HL-60 (cell line): ENCODE measurements at regions not wholly inside any gene's neighbourhood (a gene's known extent, or its start where the extent isn't known, plus 50 kb on each side); places are given as distances from the start of the nearest gene placed in this dataset.

ENCODE experiments used
- DNase-seq, 2 experiments: peaks; one replicate each; pipeline ENCODE4 v3.0.0-alpha.2; 2010 to 2020; ENCODE audit warnings: low read depth in 1 of 2, low spot score in 1 of 2
- H3K27ac ChIP-seq: fragments of 250-450 bp; sonication (Bioruptor Pico); replicated peaks from 2 replicates; pipeline ENCODE4 v1.5.1; 2020; ENCODE audit warnings: mild to moderate bottlenecking, moderate library complexity
- H3K27me3 ChIP-seq: fragments of 250-450 bp; sonication (Bioruptor Pico); 2 replicates; pipeline ENCODE4 v1.5.1; 2021; ENCODE audit warnings: mild to moderate bottlenecking, moderate library complexity; ENCODE audit not compliant: insufficient read depth, poor library complexity, severe bottlenecking
- H3K4me3 ChIP-seq: replicated peaks from 2 replicates; pipeline ENCODE4 v1.5.1; 2011; ENCODE audit warnings: mild to moderate bottlenecking, control low read depth, low read length; ENCODE audit not compliant: insufficient read depth
- GABPA ChIP-seq: IDR thresholded peaks from 2 replicates; pipeline ENCODE4 v1.6.1; 2012; ENCODE audit warnings: low read depth
- POLR2AphosphoS5 ChIP-seq: IDR thresholded peaks from 2 replicates; pipeline ENCODE4 v1.6.1; 2012; ENCODE audit warnings: low read depth
- SPI1 ChIP-seq: IDR thresholded peaks from 2 replicates; pipeline ENCODE4 v1.6.1; 2012; ENCODE audit warnings: low read depth, mild to moderate bottlenecking, borderline replicate concordance
- TF ChIP-seq, protein P1 (sequence below): IDR thresholded peaks from 2 replicates; pipeline ENCODE4 v1.6.1; 2012; ENCODE audit warnings: low read depth; ENCODE audit not compliant: insufficient replicate concordance
- TF ChIP-seq, protein P2 (sequence below): IDR thresholded peaks from one replicate; pipeline ENCODE4 v1.5.1; 2011; ENCODE audit warnings: low read length, control low read depth, inconsistent platforms; ENCODE audit not compliant: insufficient read depth

DNA sequence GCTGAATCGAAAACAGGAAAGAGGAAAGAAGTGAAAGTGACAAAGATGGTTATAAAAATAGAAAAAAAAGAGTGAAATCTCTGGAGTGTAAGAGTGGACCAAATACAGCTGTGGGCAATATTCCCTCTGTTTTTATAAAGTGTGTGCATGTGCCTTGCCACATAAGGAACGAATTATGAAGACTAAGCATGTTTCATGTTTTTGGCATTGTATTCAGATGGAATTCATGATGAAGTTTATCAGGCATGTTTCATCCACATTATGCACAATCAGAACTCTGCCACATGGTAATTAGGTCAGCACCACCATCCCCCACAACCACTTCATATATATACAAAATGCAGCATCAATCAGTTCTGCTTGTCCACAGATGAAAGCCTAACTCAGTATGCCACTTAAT, 348.0 kb downstream of the ZNF608 start:
- TF ChIP-seq, protein P1, sequence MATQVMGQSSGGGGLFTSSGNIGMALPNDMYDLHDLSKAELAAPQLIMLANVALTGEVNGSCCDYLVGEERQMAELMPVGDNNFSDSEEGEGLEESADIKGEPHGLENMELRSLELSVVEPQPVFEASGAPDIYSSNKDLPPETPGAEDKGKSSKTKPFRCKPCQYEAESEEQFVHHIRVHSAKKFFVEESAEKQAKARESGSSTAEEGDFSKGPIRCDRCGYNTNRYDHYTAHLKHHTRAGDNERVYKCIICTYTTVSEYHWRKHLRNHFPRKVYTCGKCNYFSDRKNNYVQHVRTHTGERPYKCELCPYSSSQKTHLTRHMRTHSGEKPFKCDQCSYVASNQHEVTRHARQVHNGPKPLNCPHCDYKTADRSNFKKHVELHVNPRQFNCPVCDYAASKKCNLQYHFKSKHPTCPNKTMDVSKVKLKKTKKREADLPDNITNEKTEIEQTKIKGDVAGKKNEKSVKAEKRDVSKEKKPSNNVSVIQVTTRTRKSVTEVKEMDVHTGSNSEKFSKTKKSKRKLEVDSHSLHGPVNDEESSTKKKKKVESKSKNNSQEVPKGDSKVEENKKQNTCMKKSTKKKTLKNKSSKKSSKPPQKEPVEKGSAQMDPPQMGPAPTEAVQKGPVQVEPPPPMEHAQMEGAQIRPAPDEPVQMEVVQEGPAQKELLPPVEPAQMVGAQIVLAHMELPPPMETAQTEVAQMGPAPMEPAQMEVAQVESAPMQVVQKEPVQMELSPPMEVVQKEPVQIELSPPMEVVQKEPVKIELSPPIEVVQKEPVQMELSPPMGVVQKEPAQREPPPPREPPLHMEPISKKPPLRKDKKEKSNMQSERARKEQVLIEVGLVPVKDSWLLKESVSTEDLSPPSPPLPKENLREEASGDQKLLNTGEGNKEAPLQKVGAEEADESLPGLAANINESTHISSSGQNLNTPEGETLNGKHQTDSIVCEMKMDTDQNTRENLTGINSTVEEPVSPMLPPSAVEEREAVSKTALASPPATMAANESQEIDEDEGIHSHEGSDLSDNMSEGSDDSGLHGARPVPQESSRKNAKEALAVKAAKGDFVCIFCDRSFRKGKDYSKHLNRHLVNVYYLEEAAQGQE, result no peak
- TF ChIP-seq SPI1, result no peak
- TF ChIP-seq POLR2AphosphoS5, result no peak
- TF ChIP-seq, protein P2, sequence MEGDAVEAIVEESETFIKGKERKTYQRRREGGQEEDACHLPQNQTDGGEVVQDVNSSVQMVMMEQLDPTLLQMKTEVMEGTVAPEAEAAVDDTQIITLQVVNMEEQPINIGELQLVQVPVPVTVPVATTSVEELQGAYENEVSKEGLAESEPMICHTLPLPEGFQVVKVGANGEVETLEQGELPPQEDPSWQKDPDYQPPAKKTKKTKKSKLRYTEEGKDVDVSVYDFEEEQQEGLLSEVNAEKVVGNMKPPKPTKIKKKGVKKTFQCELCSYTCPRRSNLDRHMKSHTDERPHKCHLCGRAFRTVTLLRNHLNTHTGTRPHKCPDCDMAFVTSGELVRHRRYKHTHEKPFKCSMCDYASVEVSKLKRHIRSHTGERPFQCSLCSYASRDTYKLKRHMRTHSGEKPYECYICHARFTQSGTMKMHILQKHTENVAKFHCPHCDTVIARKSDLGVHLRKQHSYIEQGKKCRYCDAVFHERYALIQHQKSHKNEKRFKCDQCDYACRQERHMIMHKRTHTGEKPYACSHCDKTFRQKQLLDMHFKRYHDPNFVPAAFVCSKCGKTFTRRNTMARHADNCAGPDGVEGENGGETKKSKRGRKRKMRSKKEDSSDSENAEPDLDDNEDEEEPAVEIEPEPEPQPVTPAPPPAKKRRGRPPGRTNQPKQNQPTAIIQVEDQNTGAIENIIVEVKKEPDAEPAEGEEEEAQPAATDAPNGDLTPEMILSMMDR, result no peak
- no peak for TF ChIP-seq GABPA
- DNase-seq, result no peak
- Histone ChIP-seq H3K27ac (no peak overlapping the region), H3K27me3 (no peaks in the 10 kb centered on the region), H3K4me3 (no peak overlapping the region)

DNA sequence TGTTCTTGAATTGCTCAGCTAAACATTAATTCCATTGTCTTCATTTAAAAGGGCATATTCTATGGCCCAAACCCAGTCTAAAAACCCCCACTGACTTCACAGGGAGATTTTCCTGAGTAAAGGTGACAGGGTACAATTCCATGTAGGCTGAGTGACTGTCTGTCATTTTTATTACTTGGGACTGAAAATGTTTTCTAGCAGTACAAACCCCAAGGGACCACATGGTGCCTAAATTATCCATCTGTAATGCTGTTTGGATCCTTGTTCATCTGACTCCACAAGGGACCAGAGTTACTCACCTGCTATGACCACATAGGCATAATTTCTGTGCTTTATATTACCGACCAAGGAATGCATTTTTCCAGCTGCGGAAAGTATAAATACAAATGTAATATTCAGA, 349.1 kb downstream of the ZNF608 start:
- no peak overlapping the region for H3K4me3 ChIP-seq
- H3K27ac ChIP-seq, result no peak overlapping the region
- no peaks in the 10 kb centered on the region for H3K27me3 ChIP-seq
- no peak for DNase-seq
- TF ChIP-seq GABPA (no peak), POLR2AphosphoS5 (no peak), SPI1 (no peak)
- TF ChIP-seq, protein P1, result no peak
- TF ChIP-seq, protein P2, result no peak

DNA sequence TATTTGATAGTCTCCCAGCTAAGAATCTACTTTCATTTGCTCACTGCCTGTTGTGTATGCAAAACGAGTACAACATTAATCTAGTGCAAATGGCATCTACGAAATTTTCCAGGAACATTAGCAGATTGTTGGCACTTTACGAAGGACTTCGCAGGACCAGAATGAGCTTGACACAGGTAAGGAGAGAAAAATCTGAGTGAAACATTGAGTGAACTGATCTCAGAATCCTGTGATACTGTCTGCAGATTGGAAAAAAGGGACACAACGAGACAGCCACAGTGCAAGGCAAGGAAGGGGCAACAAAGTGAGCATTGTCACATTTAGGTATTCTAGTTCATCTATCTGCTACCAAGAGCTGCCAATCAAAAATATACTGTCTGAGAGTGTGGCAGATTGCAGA, 350.5 kb downstream of the ZNF608 start:
- Histone ChIP-seq H3K27ac (no peak overlapping the region), H3K27me3 (no peaks in the 10 kb centered on the region), H3K4me3 (no peak overlapping the region)
- TF ChIP-seq SPI1, result no peak
- DNase-seq, result no peak

DNA sequence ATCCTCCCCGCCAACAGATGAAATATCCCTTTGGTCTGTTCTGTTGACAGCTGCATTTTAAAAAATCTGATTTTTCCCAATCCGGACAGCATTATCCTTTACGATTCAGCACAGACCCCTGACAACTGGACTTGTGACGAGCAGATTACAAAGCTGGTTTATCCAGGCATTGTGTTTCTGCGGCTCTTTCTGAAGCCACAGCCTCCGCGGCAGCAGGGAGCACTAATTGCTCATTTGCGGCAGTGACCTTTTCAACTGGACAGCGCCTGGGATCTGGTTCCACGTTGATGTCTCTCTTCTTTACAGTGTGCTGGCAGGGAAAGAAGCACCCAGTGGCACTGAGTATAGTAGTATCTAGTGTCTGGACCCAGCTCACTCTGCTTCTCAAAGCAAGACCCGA, 351.2 kb downstream of the ZNF608 start:
- TF ChIP-seq, protein P1, result no peak
- TF ChIP-seq POLR2AphosphoS5, result no peak
- no peak for TF ChIP-seq GABPA
- TF ChIP-seq, protein P2, result no peak
- TF ChIP-seq SPI1, result no peak
- Histone ChIP-seq H3K27me3 (no peaks in the 10 kb centered on the region), H3K27ac (no peak overlapping the region), H3K4me3 (no peak overlapping the region)
- DNase-seq, result no peak
